Forelimb muscle (tissue), 1 donor: ENCODE measurements at regions not wholly inside any gene's neighbourhood (a gene's known extent, or its start where the extent isn't known, plus 50 kb on each side); places are given as distances from the start of the nearest gene placed in this dataset.
"Not testable (repeated sequence)": the region's sequence is repeated elsewhere in the genome, so short reads cannot be mapped to it uniquely, and the experiment has no call there.

ENCODE experiments used
- DNase-seq: peaks from one replicate; pipeline ENCODE4 v3.0.0-alpha.2; 2013; ENCODE audit warnings: low read depth

DNA sequence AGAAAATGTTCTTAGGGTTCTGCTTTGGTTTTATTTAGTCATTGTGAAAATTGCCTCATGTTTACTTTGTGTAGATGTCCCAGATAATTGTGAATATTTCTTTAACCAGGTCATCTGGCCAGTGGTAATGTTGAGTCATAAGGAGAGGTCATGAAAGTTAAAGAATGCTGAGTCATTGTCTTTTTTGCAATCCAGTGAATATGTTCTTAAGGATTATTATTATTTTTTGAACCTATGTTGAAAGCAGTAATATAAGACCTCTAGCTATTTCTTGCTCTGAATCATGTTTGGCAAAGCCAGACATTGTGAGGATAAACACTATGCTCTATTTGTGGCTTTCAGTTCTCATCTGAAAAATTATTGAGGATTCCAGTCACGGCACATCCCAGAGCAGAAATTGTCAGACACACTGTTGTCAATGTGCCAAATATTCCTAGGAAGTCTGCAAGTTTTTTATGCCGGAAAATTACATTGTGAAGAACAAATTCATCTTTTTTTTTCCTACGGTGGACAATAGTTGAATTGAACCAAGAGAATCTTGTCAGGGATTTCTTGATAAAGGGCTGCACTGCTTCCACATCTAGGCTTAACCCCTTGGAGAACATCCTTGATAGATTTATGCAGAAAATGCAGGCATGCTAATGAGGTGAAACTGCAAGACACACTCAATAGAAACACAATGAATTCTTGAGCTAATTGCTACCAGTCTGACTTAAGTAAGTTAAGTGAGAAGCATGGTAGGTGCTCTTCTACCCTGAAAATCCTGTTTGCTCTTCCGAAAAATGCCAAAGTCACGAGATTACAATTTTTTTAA lies 369.6 kb downstream of the ATP23 start:
- DNase-seq: peak; percentile 36

DNA sequence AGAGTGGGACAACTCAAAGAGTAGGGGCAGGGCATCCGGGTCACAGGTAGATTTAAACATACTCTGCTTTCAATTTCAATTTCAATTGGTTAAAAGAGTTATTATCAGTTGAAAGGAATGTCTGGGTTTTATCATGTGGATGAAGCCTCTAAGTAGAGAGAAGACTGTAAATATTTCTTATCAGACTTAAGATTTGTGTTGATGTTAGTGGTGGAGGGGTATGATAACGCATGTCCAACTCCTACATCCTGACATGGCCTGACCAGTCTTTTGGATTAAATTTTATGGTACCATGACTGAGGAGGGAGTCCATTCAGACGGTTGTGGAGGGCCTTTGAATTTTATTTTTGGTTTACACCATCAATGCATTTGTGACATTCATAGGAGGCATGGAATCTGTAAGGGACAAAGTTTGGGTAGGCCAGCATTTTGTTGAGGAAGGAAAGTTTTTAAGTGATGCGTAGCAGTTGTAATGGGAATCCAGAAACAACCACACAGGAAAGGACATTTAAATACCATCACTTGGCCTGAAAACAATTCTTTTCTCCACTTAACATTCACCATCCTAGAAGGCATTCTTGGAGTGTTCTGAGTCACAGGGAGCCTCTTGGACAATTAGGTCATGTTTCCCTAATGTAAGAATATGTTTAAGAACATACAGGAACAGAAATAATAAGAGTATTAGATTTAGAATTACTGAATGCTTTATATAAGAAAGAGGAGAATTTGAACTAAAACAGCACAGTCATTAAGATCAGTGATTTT lies 371.9 kb downstream of the ATP23 start:
- no peak for DNase-seq

DNA sequence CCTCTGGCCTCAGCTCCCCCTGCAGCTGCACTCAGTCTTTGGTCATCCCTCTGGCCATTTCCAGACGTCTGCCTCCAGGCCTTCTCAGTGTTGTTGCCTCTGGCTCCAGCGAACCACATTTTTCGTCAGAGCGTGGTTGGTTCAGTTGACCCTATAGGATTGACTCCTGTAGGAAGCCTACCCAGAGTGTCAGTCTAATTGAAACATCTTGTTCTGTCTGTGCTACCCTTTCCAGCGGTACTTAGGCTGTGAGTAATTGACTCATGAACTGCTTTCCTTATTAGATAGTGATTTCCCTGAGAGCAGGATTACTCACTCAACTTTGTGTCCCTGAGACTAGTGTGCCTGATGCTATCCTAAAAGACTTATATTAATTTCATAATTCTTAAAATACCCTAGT lies 373.2 kb downstream of the ATP23 start:
- DNase-seq: no peak

DNA sequence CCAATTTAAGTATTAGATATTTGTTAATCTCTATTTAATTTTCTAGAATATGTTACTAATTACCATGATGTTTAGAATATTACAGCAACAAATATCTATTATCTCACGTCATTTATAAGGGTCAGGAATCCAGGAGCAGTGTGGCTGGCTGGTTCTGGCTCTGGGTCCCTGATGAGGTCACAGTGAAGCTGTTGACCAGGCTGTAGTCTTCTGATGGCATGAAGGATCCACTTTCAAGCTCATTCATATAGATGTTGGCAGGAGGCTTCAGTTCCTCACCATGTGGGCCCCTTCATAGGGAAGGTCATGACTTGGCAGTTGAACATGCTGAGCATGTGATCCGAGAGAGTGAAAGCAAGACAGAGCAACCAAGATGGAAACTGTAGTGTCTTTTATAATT lies 375.6 kb downstream of the ATP23 start:
- no peak for DNase-seq

DNA sequence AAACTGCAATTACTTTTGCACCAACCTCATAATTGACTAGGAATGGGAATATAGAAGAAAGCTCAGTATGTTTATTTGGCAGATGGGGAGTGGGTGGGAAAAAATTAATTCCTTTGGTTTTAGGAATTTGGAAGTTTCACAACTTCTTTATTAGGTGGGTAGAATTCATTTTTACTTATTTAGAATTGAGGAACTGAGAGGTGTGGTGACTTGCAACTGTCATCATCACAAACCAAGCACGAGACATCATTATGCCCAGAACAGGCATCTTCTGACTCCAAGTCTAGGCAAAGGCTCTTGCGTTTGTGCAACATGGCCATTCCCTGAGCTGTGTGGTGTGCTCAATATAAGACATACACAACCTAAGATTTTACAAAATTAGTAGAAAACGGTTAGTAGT lies 380.0 kb downstream of the ATP23 start:
- DNase-seq: no peak

DNA sequence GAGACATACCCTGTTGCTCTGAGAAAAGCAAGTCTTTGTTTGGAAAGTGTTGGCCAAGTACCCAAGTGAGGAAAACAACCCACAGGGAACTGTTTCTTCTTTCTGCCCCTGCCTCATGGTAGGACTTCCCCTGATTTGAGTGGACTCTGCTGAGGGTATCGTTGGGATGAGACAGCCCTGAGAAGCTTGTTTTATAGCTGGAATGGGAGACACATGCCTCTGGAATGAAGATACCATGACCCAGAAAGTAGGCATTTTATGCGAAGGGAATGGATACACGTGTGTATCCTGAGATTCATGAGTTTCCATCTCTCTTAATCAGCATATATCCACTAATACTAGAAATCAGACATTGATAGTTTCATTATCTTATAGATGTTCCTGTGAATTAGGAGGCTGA lies 382.3 kb downstream of the ATP23 start:
- DNase-seq: no peak

DNA sequence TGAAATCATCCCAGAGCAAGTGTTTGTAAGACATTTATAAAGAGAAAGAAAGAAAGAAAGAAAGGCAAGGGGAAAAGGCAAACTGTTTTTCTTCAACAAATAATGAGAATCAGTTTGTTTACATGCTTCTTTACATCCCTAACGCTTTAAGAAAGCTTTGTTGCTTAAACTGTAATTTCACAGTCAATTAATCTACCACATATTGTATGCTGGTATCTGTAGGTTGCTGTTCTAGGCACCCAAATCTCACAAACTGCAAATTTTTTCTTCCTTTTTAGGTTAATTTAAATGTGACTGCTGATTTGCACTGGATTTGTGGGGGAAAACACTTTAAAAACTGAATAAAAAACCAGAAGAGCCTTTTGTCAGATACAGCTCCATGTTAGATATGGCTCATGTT lies 384.2 kb downstream of the ATP23 start:
- DNase-seq: no peak

DNA sequence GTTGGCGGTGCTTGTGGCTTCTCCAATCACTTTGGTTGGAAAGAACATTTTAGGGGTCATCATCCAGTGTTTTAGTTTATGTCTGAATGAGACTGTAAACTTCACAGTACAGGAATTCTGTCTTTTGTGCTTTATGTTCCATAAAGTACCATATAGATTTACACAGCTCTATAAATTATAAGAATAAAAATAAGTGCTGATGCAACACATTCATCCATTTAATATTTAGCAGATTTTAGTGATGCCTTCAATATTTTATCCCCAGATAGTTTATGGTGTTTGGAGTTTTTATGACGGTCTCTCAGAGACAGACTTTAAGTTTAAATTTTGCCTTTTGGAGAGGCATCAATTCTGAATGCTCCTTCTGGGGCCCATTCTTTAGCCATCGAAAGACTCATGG lies 385.2 kb downstream of the ATP23 start:
- DNase-seq: no peak

DNA sequence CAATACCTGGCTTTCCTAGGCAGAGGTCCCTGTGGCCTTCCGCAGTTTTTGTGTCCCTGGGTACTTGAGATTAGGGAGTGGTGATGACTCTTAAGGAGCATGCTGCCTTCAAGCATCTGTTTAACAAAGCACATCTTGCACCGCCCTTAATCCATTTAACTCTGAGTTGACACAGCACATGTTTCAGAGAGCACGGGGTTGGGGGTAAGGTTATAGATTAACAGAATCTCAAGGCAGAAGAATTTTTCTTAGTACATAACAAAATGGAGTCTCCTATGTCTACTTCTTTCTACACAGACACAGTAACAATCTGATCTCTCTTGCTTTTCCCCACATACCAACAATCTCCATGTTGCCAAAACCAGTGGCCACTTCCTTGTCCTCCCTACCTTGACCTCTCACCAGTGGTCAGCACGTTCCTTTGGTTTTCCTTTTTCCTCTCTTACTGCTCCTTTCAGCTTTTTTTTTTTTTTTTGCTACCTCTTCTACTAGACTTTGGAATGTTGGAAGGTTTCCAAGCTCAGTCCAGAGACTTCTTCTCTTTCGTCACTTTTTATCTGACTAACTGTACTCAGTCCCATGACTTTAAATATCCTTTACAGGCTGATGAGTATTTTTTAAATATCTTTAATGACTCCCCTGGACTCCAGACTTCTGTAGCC lies 395.3 kb downstream of the ATP23 start:
- DNase-seq: not testable (repeated sequence)

DNA sequence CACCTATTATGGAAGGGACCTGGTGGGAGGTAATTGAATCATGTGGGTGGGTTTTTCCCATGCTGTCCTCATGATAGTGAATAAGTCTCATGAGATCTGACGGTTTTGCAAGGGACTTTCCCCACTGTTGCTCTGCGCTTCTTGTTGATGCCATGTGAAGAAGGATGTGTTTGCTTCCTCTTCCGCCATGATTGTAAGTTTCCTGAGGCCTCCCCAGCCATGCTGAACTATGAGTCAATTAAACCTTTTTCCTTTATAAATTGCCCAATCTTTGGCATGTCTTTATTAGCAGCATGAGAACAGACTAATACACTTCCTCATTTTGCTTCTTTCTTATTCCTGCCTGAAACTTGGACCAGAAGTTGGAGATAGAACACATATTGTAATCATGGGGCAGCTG lies 396.2 kb downstream of the ATP23 start:
- not testable (repeated sequence) for DNase-seq

DNA sequence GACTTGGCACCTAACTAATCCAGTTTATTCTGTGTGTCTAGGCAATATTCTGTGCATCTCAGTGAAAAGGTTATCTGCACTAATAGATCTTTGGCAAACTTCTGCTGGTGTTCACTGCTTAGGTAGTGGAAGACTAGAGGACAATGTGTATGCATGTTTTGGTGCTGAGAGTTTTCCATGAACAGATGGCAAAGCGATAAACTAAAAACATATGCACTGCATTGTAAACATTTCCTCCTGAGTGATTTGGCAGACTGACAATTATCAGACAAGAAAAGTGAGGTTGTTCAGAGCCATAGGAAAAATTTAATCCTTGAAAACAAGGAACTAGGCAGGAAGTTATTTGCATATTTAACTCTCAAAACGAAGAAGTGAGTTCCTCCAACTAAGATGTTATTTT lies 400.4 kb downstream of the ATP23 start:
- DNase-seq: no peak

DNA sequence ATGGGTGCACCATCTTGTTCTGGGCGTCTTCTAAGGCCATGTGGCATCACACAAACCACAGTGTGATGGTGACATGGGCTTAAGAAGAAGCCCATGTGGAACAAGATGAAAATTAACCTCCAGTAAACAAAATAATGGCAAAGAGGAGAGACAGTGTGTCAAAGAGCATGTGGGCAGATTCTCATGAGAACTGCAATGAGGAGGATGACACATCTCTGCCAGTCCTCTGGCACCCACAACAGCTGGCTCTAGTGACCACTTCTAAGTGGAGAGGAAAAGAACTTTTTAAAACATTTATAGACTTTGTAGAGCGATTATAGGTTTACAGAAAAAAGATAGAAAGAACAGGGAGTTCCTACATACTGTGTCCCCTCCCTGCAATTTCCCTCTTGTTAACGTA lies 401.4 kb downstream of the ATP23 start:
- DNase-seq: no peak

DNA sequence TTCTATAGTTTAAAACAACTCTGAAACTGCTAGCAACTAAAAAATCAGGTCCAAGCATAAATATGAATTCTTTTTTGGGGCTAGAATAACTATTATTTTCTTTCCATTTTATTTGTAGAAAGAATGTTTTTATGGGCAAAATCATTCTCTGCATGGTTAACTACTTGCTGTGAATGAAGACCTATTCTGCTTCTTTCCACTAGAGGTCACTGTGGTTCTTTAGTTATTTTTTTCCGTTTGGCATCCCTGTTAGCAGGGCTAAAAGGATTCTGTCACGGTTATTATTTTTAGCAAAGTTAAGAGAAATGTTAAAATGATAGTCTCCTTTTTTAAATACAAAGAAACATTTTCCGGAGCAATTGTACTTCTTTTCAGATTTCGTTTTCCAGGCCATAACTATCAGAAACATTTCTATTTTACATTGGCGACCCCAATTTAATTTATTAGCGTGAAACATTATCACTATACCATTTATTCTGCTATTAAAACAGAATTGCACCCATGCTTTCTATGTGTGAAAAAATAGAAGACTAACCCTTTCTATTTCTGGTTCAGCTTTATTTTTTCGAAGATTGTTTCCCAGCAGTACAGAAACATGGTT lies 404.8 kb downstream of the ATP23 start:
- no peak for DNase-seq

DNA sequence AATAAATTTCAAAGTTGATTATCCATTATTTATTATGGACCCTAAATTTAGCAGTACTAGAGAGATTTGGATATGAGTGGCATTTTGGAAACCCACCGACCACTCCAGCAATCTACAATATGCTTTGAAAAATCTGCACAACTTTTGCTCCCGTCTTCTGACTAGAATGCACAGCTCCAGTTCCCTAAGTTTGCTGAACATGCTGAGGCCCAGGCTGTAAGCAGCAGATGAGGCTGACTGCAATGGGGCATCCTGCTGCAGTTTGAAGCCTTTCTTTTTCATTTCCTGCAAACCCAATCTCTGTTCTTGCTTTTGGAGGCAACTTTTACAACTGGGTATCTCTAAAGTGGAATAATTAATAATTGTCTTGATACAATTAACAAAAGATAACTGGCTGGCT lies 405.8 kb downstream of the ATP23 start:
- no peak for DNase-seq

DNA sequence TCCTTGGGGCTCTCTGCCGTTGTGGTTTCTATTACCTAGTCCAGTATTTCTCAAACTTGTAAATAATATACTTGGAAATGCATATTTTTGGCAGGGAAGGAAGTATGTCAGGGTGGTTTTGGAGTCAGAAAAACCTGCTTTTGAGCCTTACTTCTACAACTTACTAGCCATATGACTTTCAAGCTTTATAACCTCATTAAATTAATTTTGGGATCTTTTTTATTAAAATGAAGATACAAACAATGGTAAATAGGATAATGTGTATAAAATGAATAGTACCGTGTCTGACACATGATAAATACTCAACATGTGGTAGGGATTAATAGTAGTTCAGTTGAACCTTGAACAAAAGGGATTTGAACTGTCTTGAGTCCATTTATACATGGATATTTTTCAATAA lies 406.3 kb downstream of the ATP23 start:
- DNase-seq: no peak

DNA sequence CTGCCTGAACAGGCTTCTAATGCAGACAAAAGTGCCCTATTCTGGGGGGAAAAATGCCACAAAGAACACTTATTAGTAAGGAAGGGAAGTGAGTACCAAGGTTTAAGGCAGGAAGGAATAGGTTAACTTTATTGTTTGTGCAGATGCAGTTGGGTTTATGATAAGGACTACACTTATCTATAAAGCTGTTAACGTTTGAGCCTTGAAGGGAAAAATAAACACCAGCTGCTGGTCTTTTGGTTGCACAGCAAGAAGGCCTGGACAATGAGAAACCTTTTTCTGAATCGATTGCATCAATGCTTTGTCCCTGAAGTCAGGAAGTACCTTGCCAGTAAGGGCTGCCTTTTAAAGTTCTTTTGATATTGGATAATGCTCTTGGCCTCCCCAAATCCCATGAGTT lies 407.8 kb downstream of the ATP23 start:
- no peak for DNase-seq

DNA sequence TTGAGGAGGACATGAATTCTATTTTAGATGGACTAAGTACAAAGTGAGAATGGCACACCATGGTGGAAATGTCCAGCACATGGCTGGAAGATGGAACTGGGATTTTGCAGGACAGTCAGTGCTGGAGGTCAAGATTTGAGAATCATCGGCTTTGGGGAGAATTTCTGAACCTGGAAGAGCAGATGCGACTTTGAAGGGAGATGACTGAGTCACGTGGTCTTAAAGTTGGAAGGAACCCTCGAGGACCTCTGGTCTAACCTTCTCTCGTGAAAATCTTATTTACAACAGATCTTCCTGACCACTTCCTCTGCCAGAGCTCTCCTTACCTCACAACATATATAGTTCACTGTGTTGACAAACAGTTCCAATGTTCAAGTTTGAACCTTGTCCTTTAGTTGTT lies 415.4 kb downstream of the ATP23 start:
- no peak for DNase-seq

DNA sequence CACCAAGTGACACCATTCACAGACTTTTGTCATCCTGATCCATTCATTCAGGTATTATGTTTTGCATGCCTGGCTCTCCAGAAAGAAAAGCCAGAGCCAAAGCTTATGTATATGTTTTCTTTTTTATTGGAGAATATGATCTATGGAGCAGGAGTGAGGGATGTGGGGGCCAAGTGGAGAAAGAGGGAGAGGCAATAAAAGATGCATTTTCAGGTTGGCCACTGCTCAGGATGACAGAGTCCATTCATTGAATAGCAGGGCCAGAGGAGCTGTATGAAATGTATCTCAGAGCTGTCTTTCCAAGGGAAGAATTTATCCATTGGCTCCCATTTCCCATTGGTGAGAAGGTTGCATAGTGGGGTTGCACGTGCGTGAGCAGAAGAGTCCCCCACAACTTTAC lies 416.1 kb downstream of the ATP23 start:
- DNase-seq: no peak

DNA sequence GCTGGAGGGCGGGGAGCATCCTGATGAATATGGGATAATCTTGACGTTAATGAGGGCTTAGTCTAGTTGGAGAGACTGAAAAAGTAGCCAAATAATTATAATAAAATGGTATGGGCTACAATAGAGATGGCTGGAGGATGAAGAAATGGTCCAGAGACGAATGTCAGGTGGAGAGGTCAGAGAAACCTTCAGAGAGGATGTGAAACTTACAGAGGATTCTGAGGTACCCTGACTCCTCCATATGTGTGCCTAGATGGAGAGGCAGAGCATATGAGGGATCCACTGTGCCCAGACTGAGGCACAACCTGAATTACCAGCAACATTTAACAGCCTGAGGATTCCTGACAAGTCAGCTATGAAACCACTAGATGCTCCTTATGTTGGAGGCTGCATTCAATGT lies 417.0 kb downstream of the ATP23 start:
- no peak for DNase-seq

DNA sequence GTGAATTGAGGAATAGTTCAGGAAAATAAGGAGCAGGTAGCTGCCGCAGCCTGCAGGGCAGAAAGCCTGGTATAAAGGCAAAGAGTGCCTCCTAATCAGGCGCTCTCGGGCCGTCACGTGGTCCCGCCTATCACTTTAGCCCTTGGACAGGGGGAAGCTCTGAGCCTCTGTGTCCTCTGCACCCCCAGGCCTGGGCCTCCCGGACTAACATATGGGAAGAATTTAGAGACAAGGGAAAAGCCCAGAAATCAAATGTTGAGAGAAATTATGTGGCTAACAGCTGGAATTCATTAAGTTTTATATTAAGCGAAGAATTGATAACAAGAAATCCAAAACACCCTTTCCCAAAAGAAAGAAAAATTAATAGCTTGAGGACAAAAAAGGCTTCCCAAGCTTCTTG lies 417.7 kb downstream of the ATP23 start:
- DNase-seq: peak; percentile 75

DNA sequence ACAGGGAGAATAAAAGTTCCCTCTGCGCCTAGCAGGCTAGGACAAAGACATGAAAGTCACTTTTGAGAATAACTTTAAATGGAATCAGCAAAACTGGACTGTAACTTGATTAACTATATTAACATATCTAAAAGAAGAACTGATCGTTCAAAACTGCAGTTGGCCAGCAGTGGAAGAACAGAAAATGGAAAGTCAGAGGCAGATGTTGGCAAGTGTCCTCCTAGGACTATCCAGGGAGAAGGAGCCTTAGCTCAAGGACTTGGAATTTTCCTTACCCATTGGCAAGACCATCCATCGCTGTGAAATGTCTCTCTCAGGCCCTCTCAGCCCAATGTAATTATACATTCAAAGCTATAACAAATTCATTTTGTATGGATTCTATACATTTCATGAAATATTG lies 419.7 kb downstream of the ATP23 start:
- DNase-seq: no peak

DNA sequence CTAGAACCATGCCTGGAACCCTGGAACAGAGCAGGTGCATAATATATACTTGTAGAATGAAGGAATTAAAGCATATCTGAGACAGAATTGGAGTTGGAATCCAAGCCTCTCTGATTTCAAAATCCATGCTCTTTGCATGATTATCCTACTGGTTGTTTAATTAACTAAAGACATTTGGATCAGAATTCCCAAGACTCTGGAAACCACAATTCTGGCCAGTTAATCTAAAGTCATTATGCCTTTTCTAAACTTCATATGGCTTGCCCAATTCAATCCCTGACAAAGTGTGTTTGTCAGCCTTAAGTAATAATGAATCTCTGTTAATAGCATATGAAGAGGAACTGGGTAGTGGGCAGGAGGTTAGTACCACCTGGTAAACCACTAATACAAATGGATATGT lies 422.6 kb downstream of the ATP23 start:
- no peak for DNase-seq
